Heart left ventricle (tissue), 16 donors: ENCODE measurements at regions not wholly inside any gene's neighbourhood (a gene's known extent, or its start where the extent isn't known, plus 50 kb on each side); places are given as distances from the start of the nearest gene placed in this dataset.

Source experiments
- ATAC-seq, 4 donors: fragments of 200-7000 bp; cut with Tn5 transposase; one replicate each; pipeline ENCODE4 v1.9.1; 2020 to 2022; ENCODE audit warnings: moderate library complexity in 4 of 4, mild to moderate bottlenecking in 3 of 4, moderate number of reproducible peaks in 1 of 4
- DNase-seq, 5 donors: peaks; one replicate each; pipeline ENCODE4 v3.0.0-alpha.2; 2020
- H3K27ac ChIP-seq, 12 donors: fragments of 200-600 bp; sonication (generic) in 4 of 12; one replicate each; pipeline versions ENCODE4 v1.5.0 to v1.8.0; 2016 to 2022; ENCODE audit warnings: mild to moderate bottlenecking in 2 of 12
- H3K27me3 ChIP-seq, 9 donors: fragments of 200-600 bp; sonication (generic) in 2 of 9; one replicate each; pipeline versions ENCODE4 v1.5.1 to v1.8.0; 2016 to 2022; ENCODE audit warnings: mild to moderate bottlenecking in 3 of 9
- H3K36me3 ChIP-seq, 9 donors: fragments of 200-600 bp; sonication (generic) in 2 of 9; one replicate each; pipeline versions ENCODE4 v1.5.0 to v1.8.0; 2018 to 2022; ENCODE audit warnings: mild to moderate bottlenecking in 2 of 9
- H3K4me1 ChIP-seq, 12 donors: fragments of 200-600 bp; sonication (generic) in 4 of 12; one replicate each; pipeline versions ENCODE4 v1.5.0 to v1.8.0; 2016 to 2022; ENCODE audit warnings: mild to moderate bottlenecking in 3 of 12
- H3K4me3 ChIP-seq, 12 donors: fragments of 200-600 bp; sonication (generic) in 4 of 12; one replicate each; pipeline versions ENCODE4 v1.5.0 to v1.8.0; 2017 to 2022; ENCODE audit warnings: mild to moderate bottlenecking in 9 of 12, moderate library complexity in 4 of 12
- H3K9me3 ChIP-seq, 12 donors: fragments of 200-600 bp; sonication (generic) in 4 of 12; one replicate each; pipeline versions ENCODE4 v1.5.0 to v1.8.0; 2016 to 2022; ENCODE audit warnings: mild to moderate bottlenecking in 1 of 12
- CTCF ChIP-seq, 12 donors: fragments of 200-600 bp; sonication (generic) in 4 of 12; IDR thresholded peaks; one replicate each; pipeline versions ENCODE4 v1.5.0 to v1.8.0; 2018 to 2022; ENCODE audit warnings: antibody characterized with exemption in 12 of 12, mild to moderate bottlenecking in 5 of 12
- POLR2A ChIP-seq, 2 donors: fragments of 450-650 bp; IDR thresholded peaks; one replicate each; pipeline ENCODE4 v1.6.1; 2017; ENCODE audit warnings: antibody characterized with exemption in 2 of 2, mild to moderate bottlenecking in 2 of 2, moderate library complexity in 2 of 2
- WGBS, 4 donors: extraction: QIAGEN DNeasy Blood & Tissue Kit in 2 of 4; methylation state at CpG; one replicate each; pipeline versions ENCODE4 v1.1.5 to v1.1.7; 2013 to 2018; 5-methylcytosine and 5-hydroxymethylcytosine counted together
- intact Hi-C, 10 donors: fragments of 100-400 bp; cut with DNase I; formaldehyde crosslinking; loops; one replicate each; pipeline versions ENCODE4 v1.11.1 to v1.14.2; 2022
- donor health status: ischemic (EF 13 %, LVEDD 7.1; RV severe dilation, severe dysfunction).
- donor health status: healthy with polysubstance abuse.
- donor health status: DM: no; HTN: yes; CAD: no.
- donor health status: DM: no; HTN: no; CAD: no.
- donor health status: ischemic (EF 25% LVEDD 6.9; RV normal size, moderate dysfunction).
- donor health status: ischemic (EF 25% LVEDD 5.7; RV mildly dilated, moderate dysfunction).
- donor health status: healthy.
- donor health status: DM: yes; HTN: yes; CAD: no.
- donor health status: ischemic (EF 35%, LVEDD 5.7; RV mildly dilated, moderate dysfunction).
- donor health status: nonischemic (EF 11% LVEDD 7.7; RV severe dilation, severe dysfunction).
- donor health status: DM: yes; HTN: yes; CAD: no.
- donor health status: PGD.
- donor health status: ischemic (EF 29% LVEDD 5.4; RV normal size, mild dysfunction).
- donor health status: nonischemic (EF 23%, LVEDD 6.1; RV moderate dilation, normal function).

DNA sequence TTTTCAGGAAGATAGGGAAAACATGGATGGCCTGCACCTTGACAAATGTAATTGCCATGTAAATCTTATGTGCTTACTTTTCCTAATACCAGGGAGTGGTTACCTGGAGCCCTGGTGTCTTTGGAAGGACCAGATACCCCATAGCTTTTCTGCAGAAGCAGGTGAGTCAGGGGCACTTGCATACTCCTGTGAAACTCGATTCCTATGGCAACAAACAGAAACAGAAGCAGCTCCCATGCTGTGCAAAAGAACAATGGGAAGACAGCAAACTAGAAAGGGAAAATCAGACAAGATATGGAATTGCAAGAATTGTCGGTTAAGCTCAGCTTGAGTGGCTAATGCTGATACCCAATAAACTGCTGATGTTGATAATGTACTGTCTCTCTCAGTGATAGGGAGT, 117.4 kb upstream of the AFF2 start:
- 42 to 59% (median 49%) methylated on average over 2 of the region's 2 CpGs for WGBS, 4 donors
- DNase-seq, result no peak
- intact Hi-C loops, result no loop called here

GRCh38 chrX:148385471-148385870, 114.9 kb upstream of the AFF2 start:
- intact Hi-C loops, result no loop called here
- Histone ChIP-seq H3K4me3 (no peak overlapping the region), H3K36me3 (no peaks in the 10 kb centered on the region), H3K27me3 (no peaks in the 10 kb centered on the region), H3K4me1 (peaks cover 0 to 7% (median 0%) of the 10 kb centered on the region in 12 donors), H3K27ac (no peak overlapping the region), H3K9me3 (peaks cover 0 to 5% (median 0%) of the 10 kb centered on the region in 12 donors)
- 73 to 92% (median 83%) methylated on average over 2 of the region's 2 CpGs for WGBS, 4 donors
- no peak for ATAC-seq
- no peak for DNase-seq
- TF ChIP-seq CTCF (IDR thresholded peaks at IDR 0.05), result no peak
- TF ChIP-seq POLR2A (IDR thresholded peaks at IDR 0.05), result no peak

More for the DNA sequence above, 117.4 kb upstream of the AFF2 start:
- Histone ChIP-seq H3K4me1 (peaks cover 0 to 16% (median 0%) of the 10 kb centered on the region in 12 donors), H3K27ac (no peak overlapping the region), H3K36me3 (no peaks in the 10 kb centered on the region), H3K4me3 (no peak overlapping the region), H3K9me3 (no peaks in the 10 kb centered on the region), H3K27me3 (no peaks in the 10 kb centered on the region)
- ATAC-seq, result no peak
- no peak for TF ChIP-seq CTCF (IDR thresholded peaks at IDR 0.05)
- no peak for TF ChIP-seq POLR2A (IDR thresholded peaks at IDR 0.05)

GRCh38 chrX:148389629-148390028, 110.8 kb upstream of the AFF2 start:
- DNase-seq, result no peak
- ATAC-seq, result no peak
- intact Hi-C loops, result no loop called here
- Histone ChIP-seq H3K27me3 (no peaks in the 10 kb centered on the region), H3K27ac (no peak overlapping the region), H3K4me3 (no peak overlapping the region), H3K36me3 (no peaks in the 10 kb centered on the region), H3K9me3 (peaks cover 0 to 12% (median 0%) of the 10 kb centered on the region in 12 donors), H3K4me1 (no peaks in the 10 kb centered on the region)
- TF ChIP-seq CTCF (IDR thresholded peaks at IDR 0.05) (no peak), POLR2A (IDR thresholded peaks at IDR 0.05) (no peak)
- 73 to 85% (median 78%) methylated on average over 2 of the region's 2 CpGs for WGBS, 4 donors

DNA sequence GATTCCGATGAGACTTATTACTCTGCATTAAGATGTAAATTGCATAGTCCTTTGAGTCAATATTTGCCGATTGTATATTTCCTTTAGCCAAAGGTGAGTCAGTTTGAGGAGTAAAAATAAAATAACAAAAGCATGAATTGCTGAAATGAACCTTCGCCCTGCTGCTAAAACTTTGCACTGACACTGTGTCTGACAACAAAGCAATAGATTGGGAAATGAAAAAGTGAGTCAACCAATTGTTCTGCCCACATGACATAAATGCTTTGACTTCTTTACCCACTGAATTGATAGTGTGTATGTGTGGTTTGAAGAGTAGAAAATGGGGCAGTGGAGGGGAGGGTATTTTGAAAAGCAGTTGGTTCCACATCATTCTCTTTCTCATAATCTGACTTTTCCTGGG, 88.4 kb upstream of the AFF2 start:
- H3K4me1 ChIP-seq, result no peaks in the 10 kb centered on the region
- no peak for DNase-seq
- no peak for TF ChIP-seq CTCF (IDR thresholded peaks at IDR 0.05)
- TF ChIP-seq POLR2A (IDR thresholded peaks at IDR 0.05), result no peak
- no peak overlapping the region for H3K27ac ChIP-seq
- no peak overlapping the region for H3K4me3 ChIP-seq
- 57 to 78% (median 69%) methylated on average over 3 of the region's 3 CpGs for WGBS, 4 donors
- H3K27me3 ChIP-seq, result peaks cover 0 to 2% (median 0%) of the 10 kb centered on the region in 9 donors
- no peaks in the 10 kb centered on the region for H3K9me3 ChIP-seq
- no peaks in the 10 kb centered on the region for H3K36me3 ChIP-seq
- intact Hi-C loops, result no loop called here
- ATAC-seq, result no peak
